Lower lobe of right lung (tissue), 2 donors: ENCODE measurements at regions not wholly inside any gene's neighbourhood (a gene's known extent, or its start where the extent isn't known, plus 50 kb on each side); places are given as distances from the start of the nearest gene placed in this dataset.
A peak's percentile ranks its signal among the peaks of the same experiment; 100 is the strongest.

Experiments used
- ATAC-seq, 2 donors: fragments of 200-7000 bp; cut with Tn5 transposase; one replicate each; pipeline ENCODE4 v1.9.1; 2020 to 2022; ENCODE audit warnings: mild to moderate bottlenecking in 2 of 2, moderate library complexity in 2 of 2
- DNase-seq: peaks from one replicate; pipeline ENCODE4 v3.0.0-alpha.2; 2020
- H3K27ac ChIP-seq: fragments of 200-600 bp; one replicate; pipeline ENCODE4 v1.8.0; 2022
- H3K27me3 ChIP-seq: fragments of 200-600 bp; one replicate; pipeline ENCODE4 v1.8.0; 2022; ENCODE audit warnings: low read depth
- H3K36me3 ChIP-seq: fragments of 200-600 bp; one replicate; pipeline ENCODE4 v1.8.0; 2022; ENCODE audit warnings: mild to moderate bottlenecking
- H3K4me1 ChIP-seq: fragments of 200-600 bp; one replicate; pipeline ENCODE4 v1.8.0; 2022
- H3K4me3 ChIP-seq: fragments of 200-600 bp; one replicate; pipeline ENCODE4 v1.8.0; 2022; ENCODE audit warnings: mild to moderate bottlenecking
- H3K9me3 ChIP-seq: fragments of 200-600 bp; one replicate; pipeline ENCODE4 v1.8.0; 2022
- CTCF ChIP-seq: fragments of 200-600 bp; IDR thresholded peaks from one replicate; pipeline ENCODE4 v1.8.0; 2022; ENCODE audit warnings: antibody characterized with exemption, mild to moderate bottlenecking
- intact Hi-C: fragments of 100-400 bp; cut with DNase I; formaldehyde crosslinking; loops from one replicate; pipeline ENCODE4 v1.11.0; 2022
- donor health status: DM: no; HTN: yes; CAD: no; lungs with severe emphysema.

- peaks cover 5% of the 10 kb centered on the region for H3K9me3 ChIP-seq
- no peaks in the 10 kb centered on the region for H3K36me3 ChIP-seq
- no peak overlapping the region for H3K27ac ChIP-seq
- ATAC-seq (no peak), DNase-seq (no peak)
- peaks cover 4% of the 10 kb centered on the region for H3K27me3 ChIP-seq
- no peak for TF ChIP-seq CTCF
- intact Hi-C loops = no loop called here
- H3K4me3 ChIP-seq = no peak overlapping the region
- H3K4me1 ChIP-seq = peaks cover 6% of the 10 kb centered on the region
Measured at GRCh38 chr22:27401321-27401720, 400.2 kb downstream of the MN1 start.

GRCh38 chr22:27404441-27404840, 397.1 kb downstream of the MN1 start:
- H3K27me3 ChIP-seq = peaks cover 14% of the 10 kb centered on the region
- intact Hi-C loops = no loop called here
- no peak overlapping the region for H3K27ac ChIP-seq
- peaks cover 5% of the 10 kb centered on the region for H3K9me3 ChIP-seq
- H3K4me1 ChIP-seq = no peaks in the 10 kb centered on the region
- DNase-seq = no peak
- no peak for ATAC-seq
- no peaks in the 10 kb centered on the region for H3K36me3 ChIP-seq
- no peak for TF ChIP-seq CTCF
- no peak overlapping the region for H3K4me3 ChIP-seq

- peak; percentile 60 for DNase-seq
- peaks cover 5% of the 10 kb centered on the region for H3K9me3 ChIP-seq
- peak; percentile 69 for TF ChIP-seq CTCF
- intact Hi-C loops = no loop called here
- ATAC-seq = peak; percentile 61 to 78
- H3K27me3 ChIP-seq = peaks cover 19% of the 10 kb centered on the region
- no peak overlapping the region for H3K4me3 ChIP-seq
- H3K27ac ChIP-seq = no peak overlapping the region
- no peaks in the 10 kb centered on the region for H3K36me3 ChIP-seq
- no peaks in the 10 kb centered on the region for H3K4me1 ChIP-seq
Measured at GRCh38 chr22:27405672-27406388, 395.7 kb downstream of the MN1 start.

GRCh38 chr22:27406389-27406861, 395.1 kb downstream of the MN1 start:
- no peak overlapping the region for H3K27ac ChIP-seq
- TF ChIP-seq CTCF = no peak
- H3K4me3 ChIP-seq = no peak overlapping the region
- DNase-seq (no peak), ATAC-seq (no peak)
- peaks cover 5% of the 10 kb centered on the region for H3K9me3 ChIP-seq
- H3K36me3 ChIP-seq = no peaks in the 10 kb centered on the region
- H3K4me1 ChIP-seq = no peaks in the 10 kb centered on the region
- H3K27me3 ChIP-seq = peaks cover 19% of the 10 kb centered on the region
- intact Hi-C loops = no loop called here

GRCh38 chr22:27407369-27407985, 394.1 kb downstream of the MN1 start:
- no peak for DNase-seq
- H3K27ac ChIP-seq = no peak overlapping the region
- ATAC-seq = no peak
- TF ChIP-seq CTCF = no peak
- intact Hi-C loops = no loop called here
- no peaks in the 10 kb centered on the region for H3K36me3 ChIP-seq
- no peaks in the 10 kb centered on the region for H3K4me1 ChIP-seq
- H3K4me3 ChIP-seq = no peak overlapping the region
- peaks cover 15% of the 10 kb centered on the region for H3K27me3 ChIP-seq
- peaks cover 5% of the 10 kb centered on the region for H3K9me3 ChIP-seq
